Progenitor cell of endocrine pancreas (in vitro differentiated cells): ENCODE measurements at regions not wholly inside any gene's neighbourhood (a gene's known extent, or its start where the extent isn't known, plus 50 kb on each side); places are given as distances from the start of the nearest gene placed in this dataset.

Source experiments
- DNase-seq: peaks from one replicate; pipeline ENCODE4 v3.0.0; 2021; ENCODE audit warnings: low spot score; ENCODE audit not compliant: unreplicated experiment
- H3K27ac Mint-ChIP-seq: 2 replicates; pipeline ENCODE4 v1.8.0; 2021; ENCODE audit warnings: mild to moderate bottlenecking, moderate library complexity, mixed read lengths
- H3K27me3 Mint-ChIP-seq: 2 replicates; pipeline ENCODE4 v1.8.0; 2021; ENCODE audit warnings: mixed read lengths
- H3K36me3 Mint-ChIP-seq: 2 replicates; pipeline ENCODE4 v1.8.0; 2022; ENCODE audit warnings: mixed read lengths; ENCODE audit not compliant: insufficient read depth
- H3K4me1 Mint-ChIP-seq: 2 replicates; pipeline ENCODE4 v1.8.0; 2021; ENCODE audit warnings: low read depth, mixed read lengths
- H3K4me3 Mint-ChIP-seq: 2 replicates; pipeline ENCODE4 v1.8.0; 2021; ENCODE audit warnings: low read depth, mild to moderate bottlenecking, moderate library complexity, mixed read lengths
- H3K9me3 Mint-ChIP-seq: 2 replicates; pipeline ENCODE4 v1.8.0; 2021; ENCODE audit warnings: low read depth, mixed read lengths
- CTCF ChIP-seq: fragments of 200-600 bp; sonication (generic); IDR thresholded peaks from one replicate; pipeline ENCODE4 v1.5.0; 2021; ENCODE audit warnings: antibody characterized with exemption, mild to moderate bottlenecking; ENCODE audit not compliant: unreplicated experiment

GRCh38 chr5:108669462-108669861 is 78.2 kb upstream of the FER start:
- no peak for TF ChIP-seq CTCF
- Mint-ChIP-seq H3K36me3 (no peaks in the 10 kb centered on the region), H3K4me1 (peaks cover 34% of the 10 kb centered on the region), H3K27ac (no peak overlapping the region), H3K4me3 (no peak overlapping the region), H3K9me3 (peaks cover 7% of the 10 kb centered on the region), H3K27me3 (peaks cover 6% of the 10 kb centered on the region)
- no peak for DNase-seq

- Mint-ChIP-seq H3K9me3 (peaks cover 7% of the 10 kb centered on the region), H3K27me3 (no peaks in the 10 kb centered on the region), H3K36me3 (peaks cover 1% of the 10 kb centered on the region), H3K4me1 (peaks cover 21% of the 10 kb centered on the region), H3K4me3 (no peak overlapping the region), H3K27ac (no peak overlapping the region)
- no peak for DNase-seq
- no peak for TF ChIP-seq CTCF
Observed at GRCh38 chr5:108661590-108662219, 86.0 kb upstream of the FER start.

- DNase-seq: no peak
- Mint-ChIP-seq H3K27ac (no peak overlapping the region), H3K4me1 (peaks cover 21% of the 10 kb centered on the region), H3K4me3 (no peak overlapping the region), H3K36me3 (peaks cover 1% of the 10 kb centered on the region), H3K27me3 (no peaks in the 10 kb centered on the region), H3K9me3 (peaks cover 4% of the 10 kb centered on the region)
- no peak for TF ChIP-seq CTCF
Observed at GRCh38 chr5:108661024-108661423, 86.7 kb upstream of the FER start.

- no peaks in the 10 kb centered on the region for H3K27me3 Mint-ChIP-seq
- DNase-seq: no peak
- peaks cover 1% of the 10 kb centered on the region for H3K36me3 Mint-ChIP-seq
- peaks cover 21% of the 10 kb centered on the region for H3K4me1 Mint-ChIP-seq
- H3K9me3 Mint-ChIP-seq: peaks cover 3% of the 10 kb centered on the region
- no peak overlapping the region for H3K4me3 Mint-ChIP-seq
- no peak for TF ChIP-seq CTCF
- no peak overlapping the region for H3K27ac Mint-ChIP-seq
Observed at GRCh38 chr5:108660291-108660690, 87.4 kb upstream of the FER start.

- no peak overlapping the region for H3K4me3 Mint-ChIP-seq
- TF ChIP-seq CTCF: no peak
- peaks cover 3% of the 10 kb centered on the region for H3K9me3 Mint-ChIP-seq
- no peak overlapping the region for H3K27ac Mint-ChIP-seq
- no peak for DNase-seq
- peaks cover 1% of the 10 kb centered on the region for H3K36me3 Mint-ChIP-seq
- no peaks in the 10 kb centered on the region for H3K27me3 Mint-ChIP-seq
- H3K4me1 Mint-ChIP-seq: peaks cover 21% of the 10 kb centered on the region
Observed at GRCh38 chr5:108659531-108659930, 88.2 kb upstream of the FER start.
